Stimulated activated CD4-positive, alpha-beta T cell treated with anti-CD3 and anti-CD28 coated beads, Interleukin-4, amount 100 ng/mL, for 4 hours (primary cell): ENCODE measurements at regions not wholly inside any gene's neighbourhood (a gene's known extent, or its start where the extent isn't known, plus 50 kb on each side); places are given as distances from the start of the nearest gene placed in this dataset.
A peak's percentile ranks its signal among the peaks of the same experiment; 100 is the strongest.

Source experiments
- DNase-seq, 2 experiments: peaks; one replicate each; pipeline ENCODE4 v3.0.0-alpha.2; 2020

DNA sequence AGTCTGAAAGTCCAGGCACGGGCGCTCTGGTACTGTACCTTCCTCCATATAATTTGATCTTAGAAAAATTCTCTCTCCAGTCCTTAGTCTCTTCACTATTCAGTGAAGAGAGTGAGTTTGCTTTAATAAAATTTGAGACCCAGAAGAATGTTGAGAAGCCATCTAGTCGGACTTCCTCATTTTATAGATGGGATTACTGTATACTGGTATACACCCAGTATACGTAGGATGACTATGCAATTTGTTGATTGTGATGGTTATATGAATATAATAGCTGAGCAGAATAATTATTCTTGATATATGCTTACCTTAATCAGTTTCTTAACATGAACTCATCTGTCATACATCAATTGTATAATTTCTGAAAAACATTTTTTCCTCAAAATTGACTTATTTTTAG is 328.0 kb upstream of the B3GALT2 start:
- DNase-seq = no peak

DNA sequence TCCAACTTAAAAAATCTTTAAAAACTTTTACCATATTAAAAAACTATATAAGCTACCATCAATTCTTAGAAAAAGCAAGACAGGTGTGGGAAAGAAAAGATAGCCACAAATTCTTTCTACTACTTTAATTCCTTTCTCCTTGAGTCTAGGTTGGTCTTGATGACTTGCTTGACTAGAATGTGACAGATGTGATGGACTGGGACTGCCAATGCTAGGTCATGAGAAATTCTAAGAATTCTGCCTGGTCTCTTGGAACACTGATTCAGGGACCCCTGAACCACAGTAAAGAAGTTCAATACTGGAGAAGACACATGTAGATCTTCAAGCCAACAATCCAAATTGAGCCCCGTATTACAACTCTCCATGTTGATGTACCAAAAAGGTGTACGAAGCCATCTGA is 326.6 kb upstream of the B3GALT2 start:
- no peak for DNase-seq

GRCh38 chr1:193504920-193505319 is 318.5 kb upstream of the B3GALT2 start:
- no peak for DNase-seq

DNA sequence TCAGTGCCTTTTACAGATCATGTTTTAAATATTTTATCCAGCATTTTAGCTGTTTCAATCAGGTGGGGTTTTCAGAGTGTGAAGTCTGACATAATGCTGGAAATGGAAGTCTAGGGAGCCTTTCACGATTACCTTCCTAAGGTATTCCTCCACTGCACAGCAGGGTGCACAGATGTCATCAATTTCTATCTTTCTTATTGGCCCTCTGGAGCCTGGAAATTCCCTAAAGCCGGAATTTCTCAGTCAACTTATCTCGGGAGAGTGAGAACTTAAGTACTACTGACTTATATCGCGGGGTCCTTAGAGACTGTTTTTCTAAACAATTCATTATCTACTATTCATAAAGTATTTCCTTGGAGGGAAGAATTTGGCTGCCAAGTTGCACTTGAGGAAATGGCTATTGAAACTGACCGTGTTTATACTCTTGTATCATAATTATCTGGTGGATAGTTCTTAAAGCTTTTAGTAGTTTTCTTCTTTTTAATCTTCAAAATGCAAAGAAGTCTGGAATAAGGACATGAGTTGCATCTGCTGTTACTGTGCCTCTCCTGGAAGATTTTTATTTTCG is 311.8 kb upstream of the B3GALT2 start:
- no peak for DNase-seq

DNA sequence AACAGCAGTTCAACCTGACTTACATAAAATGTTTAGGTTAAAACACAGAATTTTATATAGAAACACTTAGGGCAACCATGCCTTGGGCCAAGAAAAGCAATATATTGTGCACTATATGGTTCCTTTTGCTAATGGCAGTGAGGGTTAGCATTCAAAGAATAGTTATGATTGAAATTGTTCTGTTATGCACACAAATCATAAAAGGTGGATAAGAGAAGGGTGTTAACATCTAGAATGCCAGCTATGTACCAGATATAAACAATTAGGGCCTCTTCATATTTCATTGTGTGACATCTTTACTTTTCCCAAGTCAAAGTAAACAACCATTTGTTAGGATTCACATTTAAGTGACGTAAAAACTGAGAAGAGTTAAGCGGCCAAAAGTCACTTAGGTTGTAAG is 308.0 kb upstream of the B3GALT2 start:
- DNase-seq = no peak

DNA sequence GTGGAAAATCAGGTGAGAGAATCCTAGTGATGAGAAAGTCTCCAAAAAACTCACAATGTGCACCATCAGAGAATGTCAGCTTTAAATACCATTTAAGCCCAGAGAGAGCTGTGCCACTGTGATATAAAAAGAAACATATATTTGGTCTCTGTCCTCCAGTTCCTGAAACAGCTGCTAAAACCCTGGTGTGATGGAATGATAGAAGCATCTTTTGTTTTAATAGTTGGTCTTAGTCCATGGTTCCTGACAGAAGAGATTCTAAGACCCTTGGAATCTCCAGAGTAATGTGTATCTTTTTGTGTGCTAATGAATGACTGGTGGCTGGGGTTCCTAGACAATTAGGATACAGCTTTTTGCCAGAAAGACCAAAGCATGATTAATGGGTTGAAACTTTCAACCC is 302.8 kb upstream of the B3GALT2 start:
- no peak for DNase-seq

GRCh38 chr1:193487722-193488121 is 301.3 kb upstream of the B3GALT2 start:
- DNase-seq = no peak

DNA sequence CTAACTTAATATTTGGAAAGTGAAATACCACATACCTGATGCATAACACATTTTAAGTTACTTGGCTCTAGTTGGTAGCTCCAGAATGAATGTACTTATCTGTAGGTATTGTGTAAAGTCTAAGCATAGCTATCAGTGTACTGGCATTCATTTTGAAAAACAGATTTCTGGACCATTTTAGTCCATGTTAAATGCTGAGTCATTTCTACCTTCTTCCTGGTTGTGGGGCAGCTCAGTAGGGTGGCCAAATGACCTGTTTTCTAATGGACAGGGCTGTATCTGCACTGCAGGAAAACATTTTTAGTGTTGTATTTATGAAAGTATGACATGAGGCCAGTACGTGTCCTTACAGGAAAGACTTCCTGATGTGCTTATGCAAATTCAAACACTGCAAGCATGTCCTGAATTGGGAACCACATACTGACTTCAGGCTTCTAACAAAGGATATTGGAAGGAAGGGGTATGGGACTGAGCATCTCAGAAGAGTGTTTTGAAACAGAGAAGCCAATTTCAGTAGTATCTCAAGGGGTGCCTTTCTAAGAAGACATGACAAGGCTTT is 300.3 kb upstream of the B3GALT2 start:
- DNase-seq = no peak

- DNase-seq = no peak
These were observed 294.3 kb upstream of the B3GALT2 start for GRCh38 chr1:193480755-193481154.

GRCh38 chr1:193479187-193479586 is 292.8 kb upstream of the B3GALT2 start:
- DNase-seq = peak; percentile 10 to 57

DNA sequence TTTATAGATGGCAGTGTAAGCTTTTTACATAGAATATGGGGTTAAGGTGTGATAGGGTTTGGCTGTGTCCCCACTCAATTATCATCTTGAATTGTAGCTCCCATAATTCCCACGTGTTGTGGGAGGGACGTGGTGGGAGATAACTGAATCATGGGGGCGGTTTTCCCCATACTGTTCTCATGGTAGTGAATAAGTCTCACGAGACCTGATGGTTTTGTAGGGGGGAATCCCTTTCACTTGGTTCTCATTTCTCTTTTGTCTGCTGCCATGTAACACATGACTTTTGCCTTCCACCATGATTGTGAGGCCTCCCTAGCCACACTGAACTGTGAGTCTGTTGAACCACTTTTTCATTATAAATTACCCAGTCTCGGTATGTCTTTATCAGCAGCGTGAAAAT is 290.3 kb upstream of the B3GALT2 start:
- DNase-seq = no peak

- DNase-seq = no peak
These were observed 287.5 kb upstream of the B3GALT2 start for GRCh38 chr1:193473932-193474331.

GRCh38 chr1:193472838-193473398 is 286.5 kb upstream of the B3GALT2 start:
- DNase-seq = no peak

DNA sequence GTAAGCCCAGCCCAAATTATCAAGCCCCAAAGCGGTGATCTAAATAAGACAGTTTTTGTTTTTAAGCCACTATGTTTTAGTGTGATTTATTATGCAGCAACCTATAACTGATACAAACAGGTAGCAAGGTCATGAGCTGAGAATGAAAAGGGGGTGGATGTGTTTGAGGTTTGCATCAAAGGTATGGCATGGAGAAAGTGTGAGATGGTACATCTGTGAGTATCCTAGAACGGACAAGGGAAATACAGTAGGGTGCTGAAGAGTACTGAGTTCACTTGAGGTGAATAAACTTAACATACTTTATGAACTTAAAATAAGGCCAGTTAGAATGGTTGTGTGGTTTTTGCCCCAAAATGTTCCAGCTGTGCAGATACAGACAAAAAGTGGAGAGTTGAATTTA is 286.0 kb upstream of the B3GALT2 start:
- DNase-seq = no peak

DNA sequence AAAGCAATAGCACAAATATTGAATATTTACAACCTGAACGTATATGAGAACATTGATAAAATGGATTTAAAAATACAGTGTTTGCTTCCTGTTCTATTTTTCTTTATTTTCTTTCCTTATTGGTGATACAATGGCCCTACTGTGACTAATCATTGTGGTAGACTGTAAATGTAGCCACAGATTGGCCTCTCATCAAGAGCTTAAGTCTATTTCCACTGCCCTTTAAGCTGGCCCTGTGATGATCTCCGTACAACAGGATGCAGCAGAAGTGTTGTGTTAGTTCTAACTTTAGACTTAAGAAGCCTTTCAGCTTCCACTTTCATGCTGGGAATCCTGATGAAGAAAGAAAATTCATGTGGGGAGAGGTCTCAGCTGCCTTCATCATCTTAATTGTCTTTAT is 285.6 kb upstream of the B3GALT2 start:
- DNase-seq = no peak

DNA sequence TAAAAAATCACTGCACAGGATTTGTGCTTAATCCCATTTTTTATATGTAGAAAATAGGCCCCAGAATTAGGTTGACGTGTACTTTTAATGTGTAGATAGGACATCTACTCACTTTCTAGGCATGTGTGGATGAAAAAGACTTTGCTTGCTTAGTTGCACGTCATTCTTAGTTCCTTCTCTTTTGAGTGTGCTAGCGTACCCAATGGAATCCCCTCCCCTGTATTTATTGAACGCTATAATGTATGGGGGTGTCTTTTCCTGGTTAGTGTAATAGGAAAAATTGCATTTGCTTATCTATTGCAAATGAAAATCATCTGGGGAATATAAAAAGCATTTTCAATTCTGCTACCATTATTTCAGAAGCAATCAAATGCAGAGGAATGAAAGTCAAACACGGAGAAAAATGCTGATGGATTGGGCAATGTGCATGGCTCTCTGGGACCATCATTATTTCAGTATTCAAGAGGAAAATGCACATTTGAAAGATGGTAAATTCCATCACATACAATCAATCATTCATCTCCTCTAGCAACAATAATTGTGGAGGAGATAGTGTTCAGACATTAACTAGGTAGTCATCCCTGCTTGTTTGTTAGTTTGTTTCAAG is 277.0 kb upstream of the B3GALT2 start:
- DNase-seq = no peak

DNA sequence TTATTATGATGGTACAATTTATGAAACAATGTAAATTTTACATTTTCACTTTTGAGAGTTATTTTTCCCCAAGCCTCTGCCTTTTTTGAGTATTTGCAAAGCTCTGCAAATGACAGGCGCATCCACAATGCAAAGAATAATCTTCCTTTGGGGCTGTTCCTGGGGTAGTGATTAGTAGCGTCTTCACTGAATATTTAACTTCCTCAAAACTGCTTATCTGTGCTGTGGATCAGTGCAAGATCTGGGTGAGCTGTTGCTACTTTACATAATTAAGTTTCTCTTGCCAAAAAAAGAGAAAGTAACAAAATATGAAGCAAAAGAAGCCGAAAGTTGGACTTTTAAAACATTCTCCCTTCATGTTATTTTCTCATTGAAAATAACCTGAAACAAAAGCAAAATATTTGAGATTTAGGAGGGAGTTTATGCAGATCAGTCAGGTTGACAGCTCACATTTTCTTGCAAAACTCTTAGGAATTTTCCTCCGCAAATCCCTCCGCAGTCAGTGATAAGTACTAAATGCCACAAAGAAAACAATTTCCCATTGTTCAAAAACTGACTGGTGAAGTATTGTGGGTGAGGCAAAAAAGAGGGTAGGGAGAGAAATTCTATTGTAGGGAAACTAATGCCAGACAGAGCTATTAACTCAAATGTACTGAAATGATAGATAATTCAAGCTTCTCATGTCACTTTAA is 276.4 kb upstream of the B3GALT2 start:
- DNase-seq = no peak

DNA sequence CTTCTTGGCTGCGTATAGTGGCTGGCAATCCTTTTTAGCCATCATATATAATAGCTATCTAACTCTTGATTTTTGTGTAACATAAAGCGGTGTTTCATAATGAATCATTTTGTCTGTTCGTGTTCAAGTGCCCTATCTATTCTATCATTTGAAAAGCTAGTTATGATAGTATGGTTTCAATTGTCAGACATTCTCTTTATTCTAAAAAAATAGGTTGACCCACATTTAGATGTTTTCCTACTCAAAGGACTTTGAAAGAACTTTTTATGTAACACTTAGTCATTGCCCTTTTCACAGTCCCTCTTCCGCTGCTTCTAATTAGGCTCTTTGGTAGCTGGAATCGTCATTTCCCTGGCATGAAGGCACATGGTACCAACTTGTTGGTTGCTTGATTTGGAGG is 272.2 kb upstream of the B3GALT2 start:
- DNase-seq = no peak

DNA sequence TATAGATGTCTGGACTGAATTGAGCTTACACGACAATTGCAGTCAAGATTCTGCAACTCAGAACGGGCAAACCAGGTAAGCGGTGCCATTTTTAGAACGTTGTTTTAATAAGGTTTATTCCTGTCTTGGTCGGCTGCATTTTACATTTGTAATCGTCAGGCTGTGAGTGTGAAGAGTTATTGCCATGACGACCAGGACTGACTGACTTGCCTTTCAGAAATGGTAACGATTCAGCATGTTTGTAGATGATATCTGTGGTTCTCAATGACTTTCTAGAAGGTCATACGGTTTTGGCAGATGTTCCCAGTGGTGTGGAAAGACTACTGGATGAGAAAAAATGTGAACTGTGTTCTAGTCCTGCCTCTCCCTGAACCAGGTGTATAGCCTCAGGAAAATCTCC is 271.3 kb upstream of the B3GALT2 start:
- peak in 1 of 2 experiments; percentile 6 for DNase-seq

DNA sequence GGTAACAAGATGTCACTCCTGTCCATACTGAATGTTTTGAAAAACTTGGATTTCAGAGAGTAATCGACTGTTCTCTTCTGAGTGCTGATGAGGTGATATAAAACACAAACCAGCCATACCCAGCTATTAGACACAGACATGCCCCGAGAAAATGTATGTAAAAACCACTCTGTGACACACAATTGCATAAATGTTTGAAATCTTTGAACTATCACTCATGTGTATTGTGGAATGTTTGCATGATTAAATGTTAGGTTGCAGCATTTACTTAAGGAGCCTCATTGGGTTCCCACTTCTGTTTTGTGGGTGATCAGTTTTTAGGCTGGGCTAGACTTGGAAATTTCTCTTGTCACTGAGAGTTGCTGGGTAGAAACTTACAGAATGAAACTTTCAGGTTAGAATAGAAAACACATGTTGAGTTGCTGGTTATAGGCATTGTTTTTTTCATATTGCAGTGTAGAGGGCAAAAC is 270.4 kb upstream of the B3GALT2 start:
- no peak for DNase-seq

DNA sequence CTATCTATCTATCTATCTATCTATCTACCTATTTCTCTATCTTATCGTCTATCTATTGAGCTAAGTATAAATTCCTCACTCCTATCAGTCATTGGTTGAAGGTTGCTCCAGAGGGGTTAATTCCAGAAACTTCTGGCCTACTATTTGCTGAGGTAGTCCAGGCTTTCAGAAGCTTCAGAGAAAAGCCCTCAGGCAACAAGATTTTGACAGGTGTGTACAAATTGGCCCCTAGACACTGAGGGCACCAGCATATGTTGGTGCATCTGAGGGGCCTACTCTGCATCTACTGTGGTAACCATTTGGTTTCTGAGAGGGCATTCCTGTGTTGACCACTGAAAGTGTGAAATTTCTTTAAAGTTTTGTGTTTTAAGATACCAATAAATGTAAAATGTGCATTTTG is 265.2 kb upstream of the B3GALT2 start:
- no peak for DNase-seq

GRCh38 chr1:193451001-193451400 is 264.6 kb upstream of the B3GALT2 start:
- DNase-seq = no peak

DNA sequence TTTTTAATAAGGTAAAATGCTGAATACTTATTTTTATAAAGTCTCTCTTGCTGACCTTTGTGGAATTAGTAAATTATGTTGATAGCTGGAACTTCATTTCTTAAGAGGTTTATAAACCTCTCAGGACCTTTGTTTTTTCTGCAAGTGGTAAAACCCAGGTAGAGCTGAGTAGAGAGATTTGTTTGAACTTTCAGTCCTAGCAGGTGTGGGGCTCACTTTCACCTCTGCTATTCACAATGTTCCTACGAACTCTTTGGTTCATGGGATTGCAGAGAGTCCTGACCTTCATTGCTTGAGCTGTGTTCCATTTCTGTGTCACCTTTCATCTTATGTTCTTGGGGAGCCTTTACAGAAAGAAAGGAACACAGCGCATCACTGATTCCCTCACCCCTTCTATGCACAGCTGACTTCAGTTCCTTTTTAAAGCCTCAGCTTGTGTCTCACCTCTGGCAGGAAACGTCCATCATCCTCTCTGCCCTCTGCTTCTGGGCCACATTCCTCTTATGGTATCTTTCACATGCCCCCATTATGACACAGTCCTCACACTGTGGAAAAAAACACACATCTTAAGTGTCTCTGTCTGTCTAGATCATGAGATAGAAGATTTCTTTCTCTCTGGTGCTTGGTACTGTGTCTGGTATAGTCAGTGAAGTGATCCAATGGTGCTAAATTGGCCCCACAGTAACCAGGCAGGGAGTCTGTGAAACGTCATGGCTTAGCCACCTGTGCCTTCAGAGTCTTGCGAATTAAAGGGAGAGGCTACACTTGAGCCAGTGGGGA is 262.5 kb upstream of the B3GALT2 start:
- peak in 1 of 2 experiments; percentile 23 for DNase-seq
